Thoracic aorta (tissue), 2 donors: ENCODE measurements at regions not wholly inside any gene's neighbourhood (a gene's known extent, or its start where the extent isn't known, plus 50 kb on each side); places are given as distances from the start of the nearest gene placed in this dataset.

ENCODE experiments used
- ATAC-seq: fragments of 150-250 bp; one replicate; pipeline ENCODE4 v1.8.0; 2017; ENCODE audit warnings: low read depth; ENCODE audit not compliant: insufficient number of reproducible peaks, low FRiP score
- DNase-seq: peaks from one replicate; pipeline ENCODE4 v3.0.0-alpha.2; 2020; ENCODE audit warnings: low spot score
- H3K27ac ChIP-seq, 2 donors: fragments of 200-600 bp; sonication (generic); 1 replicate in 1 of 2; 2 replicates in 1 of 2; pipeline ENCODE4 v1.5.1; 2016; ENCODE audit warnings: mild to moderate bottlenecking in 2 of 2, moderate library complexity in 2 of 2
- H3K27me3 ChIP-seq: fragments of 200-600 bp; sonication (generic); replicated peaks from 2 replicates; pipeline ENCODE4 v1.6.0; 2016; ENCODE audit warnings: mild to moderate bottlenecking; ENCODE audit not compliant: insufficient read depth
- H3K36me3 ChIP-seq: fragments of 200-600 bp; sonication (generic); one replicate; pipeline ENCODE4 v1.5.1; 2016
- H3K4me1 ChIP-seq, 2 donors: fragments of 200-600 bp; sonication (generic); 1 replicate in 1 of 2; 2 replicates in 1 of 2; pipeline versions ENCODE4 v1.5.1 to v1.6.0; 2016; ENCODE audit warnings: low read depth in 2 of 2, mild to moderate bottlenecking in 1 of 2; ENCODE audit not compliant: control insufficient read depth in 1 of 2
- H3K4me3 ChIP-seq: fragments of 200-600 bp; sonication (generic); 2 replicates; pipeline ENCODE4 v1.5.1; 2016; ENCODE audit warnings: mild to moderate bottlenecking
- H3K9me3 ChIP-seq: fragments of 200-600 bp; sonication (generic); 2 replicates; pipeline ENCODE4 v1.5.1; 2016
- TF ChIP-seq, protein P1 (sequence below): fragments of 200-600 bp; sonication (generic); IDR thresholded peaks from one replicate; pipeline ENCODE4 v1.5.1; 2019; ENCODE audit warnings: antibody characterized with exemption

DNA sequence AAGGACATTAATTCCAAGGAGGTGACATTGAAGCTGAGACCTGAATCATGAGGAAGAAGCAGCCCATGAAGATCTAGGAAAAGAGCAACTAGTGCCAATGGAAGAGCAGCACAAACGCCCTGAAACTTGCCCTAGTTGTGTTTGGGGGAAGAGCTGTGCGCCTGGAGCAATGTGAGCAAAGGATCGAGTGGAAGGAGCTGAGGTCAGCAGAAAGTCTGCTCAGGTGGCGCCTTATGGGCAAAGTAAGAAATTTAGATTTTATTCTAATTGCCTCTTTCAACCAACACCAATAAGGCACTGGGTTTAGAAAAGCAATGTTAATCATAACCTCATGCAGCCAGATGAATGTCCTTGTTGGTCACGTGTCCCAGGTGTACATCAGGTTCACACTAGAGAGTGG, 226.0 kb upstream of the THSD7B start:
- Histone ChIP-seq H3K27me3 (no peaks in the 10 kb centered on the region), H3K27ac (no peak overlapping the region), H3K36me3 (no peaks in the 10 kb centered on the region), H3K4me3 (no peak overlapping the region), H3K9me3 (no peaks in the 10 kb centered on the region), H3K4me1 (no peaks in the 10 kb centered on the region)
- TF ChIP-seq, protein P1, sequence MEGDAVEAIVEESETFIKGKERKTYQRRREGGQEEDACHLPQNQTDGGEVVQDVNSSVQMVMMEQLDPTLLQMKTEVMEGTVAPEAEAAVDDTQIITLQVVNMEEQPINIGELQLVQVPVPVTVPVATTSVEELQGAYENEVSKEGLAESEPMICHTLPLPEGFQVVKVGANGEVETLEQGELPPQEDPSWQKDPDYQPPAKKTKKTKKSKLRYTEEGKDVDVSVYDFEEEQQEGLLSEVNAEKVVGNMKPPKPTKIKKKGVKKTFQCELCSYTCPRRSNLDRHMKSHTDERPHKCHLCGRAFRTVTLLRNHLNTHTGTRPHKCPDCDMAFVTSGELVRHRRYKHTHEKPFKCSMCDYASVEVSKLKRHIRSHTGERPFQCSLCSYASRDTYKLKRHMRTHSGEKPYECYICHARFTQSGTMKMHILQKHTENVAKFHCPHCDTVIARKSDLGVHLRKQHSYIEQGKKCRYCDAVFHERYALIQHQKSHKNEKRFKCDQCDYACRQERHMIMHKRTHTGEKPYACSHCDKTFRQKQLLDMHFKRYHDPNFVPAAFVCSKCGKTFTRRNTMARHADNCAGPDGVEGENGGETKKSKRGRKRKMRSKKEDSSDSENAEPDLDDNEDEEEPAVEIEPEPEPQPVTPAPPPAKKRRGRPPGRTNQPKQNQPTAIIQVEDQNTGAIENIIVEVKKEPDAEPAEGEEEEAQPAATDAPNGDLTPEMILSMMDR: no peak
- no peak for DNase-seq
- no peak for ATAC-seq

DNA sequence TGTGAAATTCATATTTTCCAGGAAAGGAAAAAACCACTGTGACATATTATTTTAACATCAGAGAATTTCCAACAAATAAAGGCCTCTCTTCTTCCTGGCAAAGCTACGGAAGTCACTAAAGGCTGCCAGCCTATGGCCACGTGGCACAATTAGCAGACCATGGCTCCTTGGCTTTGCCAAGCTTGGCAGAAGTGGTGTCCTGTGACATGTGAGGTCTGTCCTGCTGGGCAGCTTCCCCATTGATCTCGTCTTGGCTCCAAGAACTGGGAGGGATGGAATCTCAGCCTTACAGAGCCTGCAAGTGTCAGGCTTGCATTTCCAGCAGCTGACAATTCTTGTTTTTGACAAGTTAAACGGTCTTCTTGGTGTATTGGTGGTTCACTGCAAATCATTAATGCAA, 226.9 kb upstream of the THSD7B start:
- Histone ChIP-seq H3K4me3 (no peak overlapping the region), H3K27ac (no peak overlapping the region), H3K36me3 (no peaks in the 10 kb centered on the region), H3K9me3 (no peaks in the 10 kb centered on the region), H3K27me3 (no peaks in the 10 kb centered on the region), H3K4me1 (no peaks in the 10 kb centered on the region)
- DNase-seq: no peak
- TF ChIP-seq, protein P1: no peak
- ATAC-seq: no peak

DNA sequence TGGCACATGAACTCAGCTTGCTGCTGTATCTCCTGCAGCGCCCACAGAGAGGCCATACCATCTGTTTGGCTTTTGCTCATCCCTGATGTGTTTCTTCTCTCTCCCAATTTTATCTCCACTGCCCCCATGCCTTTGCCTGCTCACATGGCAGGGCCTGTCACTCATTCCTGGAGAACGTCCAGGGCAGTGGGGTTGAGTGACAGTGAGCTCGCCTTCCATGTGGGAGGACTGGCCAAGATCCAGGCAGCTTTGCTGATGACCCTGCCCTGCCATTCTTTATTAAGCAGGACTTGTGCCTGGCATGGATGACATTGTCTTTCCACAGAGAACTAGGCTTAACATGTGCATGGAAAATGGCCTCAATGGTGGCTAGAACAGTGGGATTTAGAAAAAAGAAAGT, 230.5 kb upstream of the THSD7B start:
- no peak for ATAC-seq
- DNase-seq: no peak
- no peaks in the 10 kb centered on the region for H3K36me3 ChIP-seq
- H3K9me3 ChIP-seq: no peaks in the 10 kb centered on the region
- no peaks in the 10 kb centered on the region for H3K4me1 ChIP-seq
- no peaks in the 10 kb centered on the region for H3K27me3 ChIP-seq
- no peak overlapping the region for H3K27ac ChIP-seq
- no peak overlapping the region for H3K4me3 ChIP-seq
- TF ChIP-seq, protein P1: no peak

DNA sequence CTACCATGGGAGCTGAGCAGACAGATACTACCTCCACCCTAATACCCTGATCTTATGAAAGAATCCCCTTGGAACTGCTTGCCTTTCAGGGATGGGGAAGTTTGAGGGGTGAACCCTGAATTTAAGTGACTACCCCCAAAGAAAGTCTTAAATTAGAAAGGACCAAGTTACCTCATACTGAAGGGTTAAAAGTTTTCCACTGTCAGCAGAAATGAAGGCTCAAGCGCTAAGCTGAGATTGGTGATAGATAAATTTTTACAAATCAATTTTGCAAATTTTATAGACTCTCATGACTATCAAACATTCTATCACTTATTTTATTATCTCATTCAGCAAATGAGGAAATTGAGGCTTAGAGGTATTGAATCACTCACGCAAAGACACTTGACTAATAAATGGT, 233.2 kb upstream of the THSD7B start:
- H3K4me1 ChIP-seq: no peaks in the 10 kb centered on the region
- TF ChIP-seq, protein P1: no peak
- ATAC-seq (no peak), DNase-seq (no peak)
- no peak overlapping the region for H3K27ac ChIP-seq
- H3K9me3 ChIP-seq: no peaks in the 10 kb centered on the region
- no peaks in the 10 kb centered on the region for H3K36me3 ChIP-seq
- H3K4me3 ChIP-seq: no peak overlapping the region
- H3K27me3 ChIP-seq: no peaks in the 10 kb centered on the region

DNA sequence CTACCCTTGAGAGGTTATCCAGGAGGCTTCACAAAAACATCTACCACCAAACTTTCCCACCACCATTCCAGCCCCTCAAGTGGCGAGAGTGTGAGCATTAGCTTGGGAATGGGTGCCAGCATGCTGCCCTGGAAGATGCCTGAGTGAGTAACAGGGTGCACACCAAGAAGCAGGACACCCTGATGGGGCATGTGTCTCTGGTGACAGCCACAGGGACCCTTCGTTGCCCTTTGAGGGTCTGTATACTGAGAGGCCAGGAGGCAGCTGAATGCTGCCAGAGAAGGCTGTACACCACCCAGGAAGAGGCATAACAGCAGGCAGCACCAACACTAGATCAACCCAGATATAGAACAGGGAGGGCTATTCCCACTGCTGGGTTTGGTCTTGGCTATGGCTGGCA, 233.6 kb upstream of the THSD7B start:
- no peaks in the 10 kb centered on the region for H3K4me1 ChIP-seq
- no peak overlapping the region for H3K27ac ChIP-seq
- ATAC-seq: no peak
- no peaks in the 10 kb centered on the region for H3K9me3 ChIP-seq
- H3K4me3 ChIP-seq: no peak overlapping the region
- no peaks in the 10 kb centered on the region for H3K36me3 ChIP-seq
- TF ChIP-seq, protein P1: no peak
- no peak for DNase-seq
- no peaks in the 10 kb centered on the region for H3K27me3 ChIP-seq
